GM06990 (cell line): ENCODE measurements at regions not wholly inside any gene's neighbourhood (a gene's known extent, or its start where the extent isn't known, plus 50 kb on each side); places are given as distances from the start of the nearest gene placed in this dataset.

Experiments
- DNase-seq: peaks from one replicate; pipeline ENCODE4 v3.0.0-alpha.2; 2011; ENCODE audit not compliant: insufficient read length; ENCODE audit errors: extremely low read depth
- H3K27me3 ChIP-seq: replicated peaks from 2 replicates; pipeline ENCODE4 v1.6.0; 2011; ENCODE audit warnings: low read length; ENCODE audit not compliant: control insufficient read depth, insufficient read depth
- H3K36me3 ChIP-seq: 2 replicates; pipeline ENCODE4 v1.5.1; 2011; ENCODE audit warnings: low read length; ENCODE audit not compliant: control insufficient read depth, insufficient read depth
- H3K4me3 ChIP-seq: replicated peaks from 2 replicates; pipeline ENCODE4 v1.5.1; 2011; ENCODE audit warnings: low read depth, mild to moderate bottlenecking, control low read depth, low read length
- CTCF ChIP-seq: IDR thresholded peaks from 2 replicates; pipeline ENCODE4 v1.5.1; 2011; ENCODE audit warnings: low read length, control low read depth, mild to moderate bottlenecking, inconsistent platforms; ENCODE audit not compliant: insufficient read depth, poor library complexity, severe bottlenecking

GRCh38 chr7:71021131-71021530, 110.8 kb upstream of the GALNT17 start:
- no peak for TF ChIP-seq CTCF
- H3K27me3 ChIP-seq = no peaks in the 10 kb centered on the region
- DNase-seq = no peak
- no peaks in the 10 kb centered on the region for H3K36me3 ChIP-seq
- no peak overlapping the region for H3K4me3 ChIP-seq

GRCh38 chr7:71026680-71027079, 105.3 kb upstream of the GALNT17 start:
- Histone ChIP-seq H3K27me3 (no peaks in the 10 kb centered on the region), H3K36me3 (no peaks in the 10 kb centered on the region), H3K4me3 (no peak overlapping the region)
- no peak for DNase-seq
- no peak for TF ChIP-seq CTCF

GRCh38 chr7:71034243-71034642, 97.7 kb upstream of the GALNT17 start:
- no peaks in the 10 kb centered on the region for H3K27me3 ChIP-seq
- no peak overlapping the region for H3K4me3 ChIP-seq
- TF ChIP-seq CTCF = no peak
- DNase-seq = no peak
- H3K36me3 ChIP-seq = no peaks in the 10 kb centered on the region

GRCh38 chr7:71042591-71042990, 89.4 kb upstream of the GALNT17 start:
- H3K4me3 ChIP-seq = no peak overlapping the region
- no peaks in the 10 kb centered on the region for H3K36me3 ChIP-seq
- DNase-seq = no peak
- no peak for TF ChIP-seq CTCF
- H3K27me3 ChIP-seq = no peaks in the 10 kb centered on the region

- H3K27me3 ChIP-seq = no peaks in the 10 kb centered on the region
- H3K36me3 ChIP-seq = no peaks in the 10 kb centered on the region
- no peak overlapping the region for H3K4me3 ChIP-seq
- no peak for DNase-seq
- no peak for TF ChIP-seq CTCF
These were observed 81.5 kb upstream of the GALNT17 start for GRCh38 chr7:71050492-71050891.

- no peak for TF ChIP-seq CTCF
- Histone ChIP-seq H3K36me3 (no peaks in the 10 kb centered on the region), H3K27me3 (no peaks in the 10 kb centered on the region), H3K4me3 (no peak overlapping the region)
- DNase-seq = no peak
These were observed 76.4 kb upstream of the GALNT17 start for GRCh38 chr7:71055504-71055903.
